ENCODE measurements at regions not wholly inside any gene's neighbourhood (a gene's known extent, or its start where the extent isn't known, plus 50 kb on each side); places are given as distances from the start of the nearest gene placed in this dataset.
"Not testable (repeated sequence)": the region's sequence is repeated elsewhere in the genome, so short reads cannot be mapped to it uniquely, and the experiment has no call there.

- TF ChIP-seq EZH2 (IDR thresholded peaks at IDR 0.05; ENCODE audit: insufficient read depth, poor library complexity, severe bottlenecking); EZH2phosphoT487 (IDR thresholded peaks at IDR 0.05; ENCODE audit: insufficient read depth, low read depth): not testable (repeated sequence)
Observed at GRCh38 chr5:18535753-18536152, 901.5 kb downstream of the TAF11L14 start.
